ENCODE measurements at regions not wholly inside any gene's neighbourhood (a gene's known extent, or its start where the extent isn't known, plus 50 kb on each side); places are given as distances from the start of the nearest gene placed in this dataset.
A peak's percentile ranks its signal among the peaks of the same experiment; 100 is the strongest.

DNA sequence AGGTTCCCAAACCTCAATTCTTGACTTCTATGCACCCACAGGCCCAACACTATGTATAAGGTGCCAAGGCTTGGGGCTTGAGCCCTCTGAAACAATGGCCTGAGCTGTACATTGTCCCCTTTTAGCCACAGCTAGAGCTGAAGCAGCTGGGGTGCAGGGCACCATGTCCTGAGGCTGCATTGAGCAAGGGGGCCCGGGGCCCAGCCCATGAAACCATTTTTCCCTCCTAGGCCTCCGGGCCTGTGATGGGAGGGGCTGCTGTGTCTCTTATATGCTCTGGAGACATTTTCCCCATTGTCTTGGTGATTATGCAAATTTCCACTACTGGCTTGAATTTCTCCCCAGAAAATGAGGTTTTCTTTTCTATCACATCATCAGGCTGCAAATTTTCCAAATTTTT lies 155.5 kb downstream of the FASLG start:
- H3K36me3 ChIP-seq, result no peaks in the 10 kb centered on the region
- no peaks in the 10 kb centered on the region for H3K27me3 ChIP-seq
- H3K4me3 ChIP-seq, result no peak overlapping the region
- H3K4me1 ChIP-seq, result no peaks in the 10 kb centered on the region
- intact Hi-C loops (cut with DNase I; ENCODE audit: low total_unique reads), result loop anchor here (10.0 kb wide), 1 partner anchor 400 kb away; no protein-coding TSS in a partner anchor
- TF ChIP-seq POLR2A (IDR thresholded peaks at IDR 0.05) (no peak), CTCF (IDR thresholded peaks at IDR 0.05) (no peak)
- peaks cover 0 to 6% (median 5%) of the 10 kb centered on the region in 4 donors for H3K9me3 ChIP-seq
- H3K27ac ChIP-seq, result no peak overlapping the region
- 86 to 100% (median 96%) methylated on average over 2 of the region's 2 CpGs for WGBS, 5 donors
- no peak for DNase-seq

DNA sequence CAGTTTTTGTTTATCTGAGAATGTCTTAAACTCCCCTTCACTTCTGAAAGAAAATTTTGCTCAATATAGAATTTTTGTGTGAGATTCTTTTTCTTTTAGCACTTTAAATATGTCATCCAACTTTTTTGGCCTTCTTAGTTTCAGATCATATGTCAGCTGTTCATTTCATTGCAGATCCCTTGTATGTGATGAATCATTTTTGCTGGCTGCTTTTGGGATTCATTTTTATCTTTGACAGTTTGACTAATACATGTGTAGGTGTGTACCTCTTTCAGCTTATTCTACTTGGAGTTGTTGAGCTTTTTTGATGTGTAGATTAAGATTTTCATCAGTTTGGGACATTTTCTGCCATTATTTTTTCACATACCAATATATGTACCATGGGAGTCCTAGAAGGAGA lies 156.8 kb downstream of the FASLG start:
- H3K36me3 ChIP-seq, result no peaks in the 10 kb centered on the region
- no peak for DNase-seq
- H3K4me3 ChIP-seq, result no peak overlapping the region
- H3K27ac ChIP-seq, result no peak overlapping the region
- peaks cover 0 to 6% (median 5%) of the 10 kb centered on the region in 4 donors for H3K9me3 ChIP-seq
- intact Hi-C loops (cut with DNase I; ENCODE audit: low total_unique reads), result loop anchor here (10.0 kb wide), 1 partner anchor 399 kb away; no protein-coding TSS in a partner anchor
- no peaks in the 10 kb centered on the region for H3K27me3 ChIP-seq
- no peak for TF ChIP-seq POLR2A (IDR thresholded peaks at IDR 0.05)
- no peaks in the 10 kb centered on the region for H3K4me1 ChIP-seq

DNA sequence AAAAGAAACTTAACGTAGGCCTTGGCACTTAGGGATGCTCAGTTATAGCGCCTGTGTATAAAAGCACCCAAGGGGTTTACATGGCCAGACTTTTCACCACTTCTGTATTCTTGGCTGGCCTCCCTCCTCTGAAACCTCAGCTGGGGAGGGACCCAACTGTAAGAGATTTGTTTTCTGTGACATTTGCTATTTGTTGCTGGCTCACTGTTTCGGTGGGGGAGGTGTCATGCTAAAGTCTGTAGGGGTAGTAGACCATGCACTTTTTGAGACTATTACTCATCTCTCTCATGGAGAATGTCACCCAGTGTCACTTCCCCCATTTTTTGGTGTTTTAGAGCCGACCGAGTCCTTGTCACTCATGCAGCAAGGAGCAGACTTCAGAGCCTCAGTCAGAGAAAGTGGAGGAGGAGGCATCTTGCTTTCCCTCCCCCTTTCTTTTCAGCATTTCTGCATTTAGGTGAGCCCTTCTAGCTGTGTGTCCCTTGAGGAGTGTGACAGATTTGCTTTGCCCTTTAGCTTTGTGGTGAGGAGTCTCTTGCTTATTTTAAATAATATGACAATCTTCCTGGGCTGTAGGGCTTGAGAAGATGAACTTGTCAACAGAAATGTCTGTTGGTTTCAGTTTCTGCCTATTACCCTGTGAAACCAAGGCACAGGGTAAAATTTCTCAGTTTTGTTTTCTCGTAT lies 160.1 kb downstream of the FASLG start:
- intact Hi-C loops (cut with DNase I; ENCODE audit: low total_unique reads), result loop anchor here (10.0 kb wide), 1 partner anchor 396 kb away; no protein-coding TSS in a partner anchor
- H3K36me3 ChIP-seq, result no peaks in the 10 kb centered on the region
- no peaks in the 10 kb centered on the region for H3K27me3 ChIP-seq
- peaks cover 0 to 4% (median 0%) of the 10 kb centered on the region in 4 donors for H3K4me1 ChIP-seq
- DNase-seq, result peak in 1 of 2 donors; percentile 49
- H3K4me3 ChIP-seq, result no peak overlapping the region
- WGBS, 5 donors, result 54 to 73% (median 66%) methylated on average over 6 of the region's 6 CpGs
- H3K27ac ChIP-seq, result peak overlapping the region in 2 of 5 donors; percentile 9 to 11
- no peak for TF ChIP-seq POLR2A (IDR thresholded peaks at IDR 0.05)
- TF ChIP-seq EP300 (IDR thresholded peaks at IDR 0.05), result no peak
- no peak for TF ChIP-seq CTCF (IDR thresholded peaks at IDR 0.05)
- no peak for TF ChIP-seq POLR2AphosphoS5 (IDR thresholded peaks at IDR 0.05)
- H3K9me3 ChIP-seq, result peaks cover 0 to 6% (median 5%) of the 10 kb centered on the region in 4 donors

DNA sequence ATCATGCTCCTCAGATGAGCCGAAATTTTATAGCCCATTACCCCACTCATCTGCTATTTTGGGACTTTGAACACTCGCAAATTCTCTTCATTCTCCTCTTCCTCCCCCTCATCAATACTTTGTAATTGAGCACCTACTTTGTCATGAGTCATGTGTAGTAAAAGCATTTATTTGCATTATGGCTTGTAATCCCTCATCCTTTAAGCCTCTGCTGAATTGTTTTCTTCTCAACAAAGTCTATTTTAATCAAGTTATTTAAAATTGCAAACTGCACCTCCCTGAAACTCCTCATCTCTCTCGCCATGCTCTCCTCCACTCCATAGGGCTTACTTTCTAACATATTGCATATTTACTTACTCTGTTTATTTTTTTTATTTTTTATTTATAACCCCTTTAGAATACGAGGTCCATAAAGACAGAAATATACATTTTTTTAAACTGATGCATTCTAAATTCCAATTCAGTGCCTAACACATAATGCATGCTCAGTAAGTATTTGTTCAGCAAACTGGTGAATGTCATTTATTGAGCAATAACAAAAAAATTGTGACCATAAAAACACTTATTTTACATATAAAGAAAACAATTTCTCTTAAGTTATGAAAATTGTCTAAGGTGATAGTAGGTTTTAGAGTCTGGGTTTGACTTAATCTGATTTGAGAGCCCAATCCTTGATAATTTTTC lies 161.7 kb downstream of the FASLG start:
- Histone ChIP-seq H3K27ac (no peak overlapping the region), H3K4me1 (peaks cover 0 to 5% (median 0%) of the 10 kb centered on the region in 4 donors), H3K4me3 (no peak overlapping the region), H3K36me3 (no peaks in the 10 kb centered on the region), H3K27me3 (no peaks in the 10 kb centered on the region), H3K9me3 (no peaks in the 10 kb centered on the region)
- TF ChIP-seq EP300 (IDR thresholded peaks at IDR 0.05), result no peak
- no peak for TF ChIP-seq POLR2A (IDR thresholded peaks at IDR 0.05)
- TF ChIP-seq POLR2AphosphoS5 (IDR thresholded peaks at IDR 0.05), result no peak
- TF ChIP-seq CTCF (IDR thresholded peaks at IDR 0.05), result no peak
- no peak for DNase-seq
- 90 to 97% (median 92%) methylated on average over 4 of the region's 4 CpGs for WGBS, 5 donors
- intact Hi-C loops (cut with DNase I; ENCODE audit: low total_unique reads), result no loop called here

Data from stomach (tissue), 8 donors.